ENCODE measurements at regions not wholly inside any gene's neighbourhood (a gene's known extent, or its start where the extent isn't known, plus 50 kb on each side); places are given as distances from the start of the nearest gene placed in this dataset.
A peak's percentile ranks its signal among the peaks of the same experiment; 100 is the strongest.
"Not testable (repeated sequence)": the region's sequence is repeated elsewhere in the genome, so short reads cannot be mapped to it uniquely, and the experiment has no call there.

- no peak for DNase-seq (ENCODE audit: low read depth in 2 of 2)
These were observed 104.9 kb downstream of the CHIC2 start for GRCh38 chr4:53959343-53960120.

- DNase-seq (ENCODE audit: low read depth in 2 of 2), result no peak
These were observed 108.0 kb downstream of the CHIC2 start for GRCh38 chr4:53956454-53956853.

GRCh38 chr4:53956053-53956452 is 108.4 kb downstream of the CHIC2 start:
- no peak for DNase-seq (ENCODE audit: low read depth in 2 of 2)

GRCh38 chr4:53951414-53951813 is 113.0 kb downstream of the CHIC2 start:
- no peak for DNase-seq (ENCODE audit: low read depth in 2 of 2)

- no peak for DNase-seq (ENCODE audit: low read depth in 2 of 2)
These were observed 120.9 kb downstream of the CHIC2 start for GRCh38 chr4:53943345-53944085.

GRCh38 chr4:53942712-53943111 is 121.7 kb downstream of the CHIC2 start:
- DNase-seq (ENCODE audit: low read depth in 2 of 2), result no peak

GRCh38 chr4:53941331-53941730 is 123.1 kb downstream of the CHIC2 start:
- DNase-seq (ENCODE audit: low read depth in 2 of 2), result no peak

GRCh38 chr4:53939892-53940291 is 124.5 kb downstream of the CHIC2 start:
- not testable (repeated sequence) for DNase-seq (ENCODE audit: low read depth in 2 of 2)

GRCh38 chr4:53937918-53938317 is 126.5 kb downstream of the CHIC2 start:
- no peak for DNase-seq (ENCODE audit: low read depth in 2 of 2)

- no peak for DNase-seq (ENCODE audit: low read depth in 2 of 2)
These were observed 127.1 kb downstream of the CHIC2 start for GRCh38 chr4:53937327-53937726.

GRCh38 chr4:53935780-53936179 is 128.6 kb downstream of the CHIC2 start:
- DNase-seq (ENCODE audit: low read depth in 2 of 2), result no peak

- no peak for DNase-seq (ENCODE audit: low read depth in 2 of 2)
These were observed 131.4 kb downstream of the CHIC2 start for GRCh38 chr4:53932796-53933610.

GRCh38 chr4:53931461-53931961 is 132.9 kb downstream of the CHIC2 start:
- DNase-seq (ENCODE audit: low read depth in 2 of 2), result no peak

- peak; percentile 20 to 30 for DNase-seq (ENCODE audit: low read depth in 2 of 2)
These were observed 134.2 kb downstream of the CHIC2 start for GRCh38 chr4:53929955-53930798.

GRCh38 chr4:53929311-53929710 is 135.1 kb downstream of the CHIC2 start:
- DNase-seq (ENCODE audit: low read depth in 2 of 2), result no peak

GRCh38 chr4:53928825-53929224 is 135.6 kb downstream of the CHIC2 start:
- no peak for DNase-seq (ENCODE audit: low read depth in 2 of 2)

- DNase-seq (ENCODE audit: low read depth in 2 of 2), result no peak
These were observed 139.3 kb downstream of the CHIC2 start for GRCh38 chr4:53925050-53925605.

- DNase-seq (ENCODE audit: low read depth in 2 of 2), result no peak
These were observed 139.9 kb downstream of the CHIC2 start for GRCh38 chr4:53924333-53925049.

- DNase-seq (ENCODE audit: low read depth in 2 of 2), result no peak
These were observed 140.5 kb downstream of the CHIC2 start for GRCh38 chr4:53923921-53924320.

GRCh38 chr4:53921856-53922255 is 142.5 kb downstream of the CHIC2 start:
- DNase-seq (ENCODE audit: low read depth in 2 of 2), result no peak
